NCI-H2196 treated with DMSO at 0.1 percent for 48 hours (cell line): ENCODE measurements at regions not wholly inside any gene's neighbourhood (a gene's known extent, or its start where the extent isn't known, plus 50 kb on each side); places are given as distances from the start of the nearest gene placed in this dataset.
"Not testable (repeated sequence)": the region's sequence is repeated elsewhere in the genome, so short reads cannot be mapped to it uniquely, and the experiment has no call there.

Experiments used
- DNase-seq: peaks from one replicate; lab custom pipeline; 2025; ENCODE audit not compliant: unreplicated experiment; lab: John Stamatoyannopoulos, UW

DNA sequence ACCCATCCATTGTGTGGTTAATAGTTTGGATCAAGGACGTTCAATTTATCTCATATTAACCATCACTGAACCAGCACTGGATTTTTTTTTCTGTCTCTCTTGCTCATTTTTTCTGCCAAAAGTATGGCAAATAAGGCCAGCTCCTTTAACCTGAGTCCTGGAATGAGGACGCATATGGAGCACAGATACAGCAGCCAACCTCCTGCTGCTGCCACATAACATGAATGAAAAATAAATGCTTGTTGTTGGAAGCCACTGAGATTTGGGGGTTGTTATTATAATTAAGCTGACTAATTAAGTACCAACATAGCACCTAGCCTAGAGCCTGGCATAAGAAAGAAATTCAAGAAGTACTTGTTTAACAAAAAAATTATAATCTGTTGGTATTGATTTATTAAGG is 335.3 kb upstream of the DUSP10 start:
- DNase-seq = no peak

DNA sequence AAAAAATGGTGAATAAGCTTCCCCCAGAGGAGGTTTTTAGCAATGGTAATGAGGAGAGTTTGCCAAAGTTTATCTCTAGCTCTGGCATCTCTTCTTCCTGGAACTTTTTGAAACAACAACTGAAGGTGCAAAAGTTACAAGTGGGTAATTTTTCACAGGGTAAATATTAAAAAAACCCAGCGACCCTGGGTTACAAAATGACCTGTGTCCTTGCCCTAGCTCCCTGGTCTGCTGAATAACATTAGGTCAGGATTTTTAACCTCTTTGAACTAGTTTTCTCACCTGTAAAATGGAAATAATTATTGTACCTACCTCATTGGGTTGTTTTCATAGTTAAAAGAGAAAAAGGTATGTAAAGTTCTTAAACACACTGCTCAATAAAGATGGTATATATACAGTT is 332.4 kb upstream of the DUSP10 start:
- no peak for DNase-seq

DNA sequence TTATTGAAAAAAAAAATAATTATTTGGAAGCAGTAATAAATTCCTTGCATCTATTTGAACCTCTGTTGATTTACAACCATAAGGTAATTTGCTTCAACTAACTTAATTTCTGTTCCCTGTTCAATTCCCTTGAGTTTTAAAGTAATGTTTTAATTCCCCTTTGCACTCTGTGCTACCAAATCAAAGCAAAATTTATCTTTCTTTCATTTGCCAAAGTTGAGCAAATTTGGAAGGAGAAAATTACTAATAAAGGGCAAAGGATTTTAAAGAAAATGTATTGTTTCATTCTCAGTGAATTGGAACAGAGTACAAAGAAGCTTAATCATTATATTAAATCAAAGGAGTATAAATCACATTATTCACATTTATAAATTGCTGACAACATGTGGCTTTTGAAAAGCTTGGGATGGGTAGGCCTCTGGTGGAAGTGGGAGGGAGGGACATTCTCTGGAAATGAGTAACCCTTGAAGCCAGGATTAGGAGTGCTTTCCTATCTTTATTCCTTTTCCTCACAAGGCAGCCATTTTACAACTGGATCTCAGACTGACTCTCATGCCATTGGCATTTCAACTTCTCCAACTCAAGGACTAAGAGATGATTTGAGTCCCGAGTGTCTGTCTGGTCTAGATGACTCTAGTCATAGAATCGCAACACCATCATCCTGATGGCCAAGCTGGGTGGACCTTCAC is 331.6 kb upstream of the DUSP10 start:
- no peak for DNase-seq

DNA sequence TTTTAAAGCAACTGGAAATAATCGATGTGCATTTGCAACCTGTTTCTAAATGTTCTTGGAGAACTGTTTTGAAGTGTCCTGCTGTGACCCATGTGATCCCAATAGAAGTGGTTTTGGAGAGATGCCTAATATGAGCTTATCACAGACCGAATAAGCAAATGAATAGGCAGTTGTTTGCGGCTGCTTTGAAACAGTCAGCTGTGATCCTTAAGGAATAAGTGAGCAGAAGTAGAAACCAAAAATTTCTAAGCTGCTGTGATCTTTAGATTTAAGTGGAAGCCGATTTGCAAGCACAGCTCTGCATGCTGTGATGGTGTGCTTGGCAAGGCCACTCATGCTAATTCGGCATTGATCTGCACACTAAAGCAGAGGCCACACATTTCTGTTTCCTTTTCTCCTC is 329.5 kb upstream of the DUSP10 start:
- no peak for DNase-seq

DNA sequence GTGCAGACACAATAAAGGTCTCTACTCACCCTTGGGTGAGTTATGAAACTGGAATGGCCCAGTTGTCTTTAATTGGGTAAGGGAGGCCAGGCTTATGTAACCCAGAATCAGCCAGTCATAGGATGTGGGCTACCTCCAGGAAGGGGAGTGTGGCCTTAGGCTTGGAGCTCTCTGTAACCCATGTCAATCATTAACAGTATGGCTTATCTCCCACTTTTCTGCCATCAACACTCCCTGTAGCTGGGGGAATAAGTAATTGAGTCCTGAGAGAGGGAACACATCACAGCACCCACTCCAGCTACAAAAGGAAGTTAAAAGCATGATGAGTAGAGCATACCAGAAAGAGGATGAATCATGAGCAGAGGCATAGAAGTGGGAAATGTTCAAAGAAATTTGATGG is 327.0 kb upstream of the DUSP10 start:
- no peak for DNase-seq

DNA sequence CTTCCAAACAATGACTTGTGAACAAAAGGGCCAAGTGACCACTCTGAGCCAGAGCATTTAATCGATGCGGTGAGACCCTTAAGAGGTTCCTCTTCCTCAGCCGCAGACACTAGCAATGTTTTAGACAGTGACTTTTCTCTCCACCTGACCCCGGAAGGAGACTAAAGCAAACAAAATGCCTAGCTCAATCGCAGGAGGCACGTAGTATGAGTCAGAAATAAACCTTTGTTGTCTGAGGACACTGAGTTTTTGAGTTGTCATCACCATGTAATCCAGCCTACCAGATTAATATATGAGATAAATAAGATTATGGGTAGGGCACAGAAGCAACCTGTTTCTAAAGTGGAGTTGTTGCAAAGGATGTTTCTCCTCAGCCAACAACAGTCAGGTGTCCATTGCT is 326.2 kb upstream of the DUSP10 start:
- DNase-seq = no peak

DNA sequence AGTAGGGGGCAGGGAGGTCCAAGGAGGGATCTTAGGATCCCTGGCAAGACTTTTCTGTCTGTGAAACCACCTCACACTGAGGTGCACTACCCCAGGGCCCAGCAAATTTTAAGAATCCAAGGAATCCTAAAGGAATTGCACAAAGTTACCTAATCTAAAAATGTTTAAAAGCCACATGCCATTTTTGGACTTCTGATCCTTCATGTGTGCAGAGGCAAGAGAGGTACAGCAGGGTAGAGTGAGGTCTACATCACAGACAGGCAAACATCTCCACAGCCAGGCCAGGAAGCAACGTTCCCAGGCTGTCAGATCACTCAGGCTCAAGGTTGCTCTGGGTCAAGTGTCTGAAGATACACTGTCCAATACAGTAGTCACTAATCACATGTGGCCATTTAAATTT is 324.6 kb upstream of the DUSP10 start:
- no peak for DNase-seq

DNA sequence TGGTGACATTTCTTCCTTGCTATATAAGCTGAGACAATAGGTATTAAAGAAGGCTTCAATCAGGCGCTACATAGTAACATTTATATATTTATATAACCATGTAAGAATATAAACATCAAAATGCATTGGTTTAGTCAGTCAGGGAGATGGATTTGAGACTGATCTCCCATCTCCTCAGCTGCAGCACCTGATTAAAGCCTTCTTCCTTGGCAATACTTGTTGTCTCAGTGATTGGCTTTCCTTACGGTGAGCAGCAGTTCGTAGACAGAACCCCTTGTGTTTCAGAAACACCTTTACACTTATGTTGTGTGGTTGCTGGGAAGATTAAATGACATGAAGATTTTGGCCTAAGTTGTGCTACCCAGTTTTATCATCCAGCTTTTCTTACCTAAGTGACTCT is 323.3 kb upstream of the DUSP10 start:
- DNase-seq = no peak

DNA sequence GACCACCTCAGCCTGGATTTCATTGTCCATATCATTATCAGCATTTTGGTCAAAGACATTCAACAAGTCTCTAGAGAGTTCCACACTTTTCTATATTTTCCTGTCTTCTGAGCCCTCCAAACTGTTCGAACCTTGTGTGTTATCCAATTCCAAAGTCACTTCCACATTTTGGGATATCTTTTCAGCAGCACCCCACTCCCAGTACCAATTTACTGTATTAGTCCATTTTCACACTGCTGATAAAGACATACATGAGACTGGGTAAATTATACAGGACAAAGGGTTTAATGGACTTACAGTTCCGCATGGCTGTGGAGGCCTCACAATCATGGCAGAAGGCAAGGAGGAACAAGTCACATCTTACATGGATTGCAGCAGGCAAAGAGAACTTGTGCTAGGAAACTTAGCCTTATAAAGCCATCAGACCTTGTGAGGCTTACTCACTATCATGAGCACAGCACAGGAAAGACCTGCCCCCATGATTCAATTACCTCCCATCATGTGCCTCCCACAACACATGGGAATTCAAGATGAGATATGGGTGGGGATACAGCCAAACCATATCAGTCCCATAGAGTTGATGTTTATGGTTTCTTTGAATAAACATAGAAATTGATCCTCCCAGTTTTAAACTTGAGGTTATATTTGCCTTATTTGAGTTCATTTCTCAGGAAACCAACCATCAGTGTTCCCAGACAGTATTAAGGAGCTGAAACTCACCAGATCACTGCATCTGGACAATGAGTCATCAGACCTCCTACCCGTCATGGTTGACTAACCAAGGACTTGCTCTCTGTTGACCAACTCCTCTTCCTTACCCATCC is 322.7 kb upstream of the DUSP10 start:
- DNase-seq = no peak

DNA sequence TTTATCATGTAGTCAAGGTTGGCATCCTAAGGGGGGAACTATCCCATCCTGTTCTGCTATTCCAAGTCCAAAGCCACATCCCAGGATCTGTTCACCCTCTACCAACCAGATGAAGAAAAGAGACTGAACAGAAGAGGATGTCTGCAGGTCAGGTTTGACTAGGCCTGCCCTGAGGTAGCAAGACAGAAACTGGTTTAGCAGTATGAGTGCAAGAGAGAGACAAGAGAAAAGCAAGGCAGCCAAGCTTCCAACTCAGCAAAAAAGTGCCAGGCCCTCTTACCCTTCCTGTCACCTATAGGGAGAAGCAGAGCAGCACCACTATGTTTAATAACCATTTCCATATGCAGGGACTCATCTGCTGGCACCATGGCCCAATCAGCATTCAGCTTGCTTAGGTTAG is 320.8 kb upstream of the DUSP10 start:
- DNase-seq = no peak

DNA sequence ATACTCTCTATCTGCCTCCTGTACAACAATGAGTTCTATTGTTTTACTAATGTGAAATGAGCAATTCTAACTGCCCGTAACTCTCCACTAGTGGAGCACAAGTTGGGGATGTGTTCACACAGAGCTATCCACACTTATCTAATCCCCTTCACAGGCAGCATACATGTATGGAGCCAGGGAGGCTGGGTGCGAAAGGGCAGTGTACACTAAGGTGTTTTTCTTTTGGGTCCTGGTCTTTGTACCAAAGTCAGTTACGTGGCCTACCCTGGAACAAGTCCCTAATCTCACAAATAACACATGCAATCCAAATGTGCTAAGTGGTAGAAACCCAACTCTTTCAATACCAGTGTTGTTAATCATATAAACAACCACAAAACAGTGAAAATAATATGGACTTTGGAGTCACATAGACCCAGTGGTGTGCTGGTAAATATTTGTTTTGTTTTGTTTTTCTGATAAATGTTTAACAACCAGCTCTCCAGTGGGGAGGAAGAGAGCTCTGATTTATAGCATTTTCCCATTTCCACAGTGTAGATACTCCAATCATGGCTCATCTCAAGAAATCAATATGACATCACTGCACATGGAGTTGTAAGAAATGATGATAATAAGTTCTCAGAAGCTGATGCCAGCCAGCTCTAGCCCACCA is 319.9 kb upstream of the DUSP10 start:
- DNase-seq = no peak

DNA sequence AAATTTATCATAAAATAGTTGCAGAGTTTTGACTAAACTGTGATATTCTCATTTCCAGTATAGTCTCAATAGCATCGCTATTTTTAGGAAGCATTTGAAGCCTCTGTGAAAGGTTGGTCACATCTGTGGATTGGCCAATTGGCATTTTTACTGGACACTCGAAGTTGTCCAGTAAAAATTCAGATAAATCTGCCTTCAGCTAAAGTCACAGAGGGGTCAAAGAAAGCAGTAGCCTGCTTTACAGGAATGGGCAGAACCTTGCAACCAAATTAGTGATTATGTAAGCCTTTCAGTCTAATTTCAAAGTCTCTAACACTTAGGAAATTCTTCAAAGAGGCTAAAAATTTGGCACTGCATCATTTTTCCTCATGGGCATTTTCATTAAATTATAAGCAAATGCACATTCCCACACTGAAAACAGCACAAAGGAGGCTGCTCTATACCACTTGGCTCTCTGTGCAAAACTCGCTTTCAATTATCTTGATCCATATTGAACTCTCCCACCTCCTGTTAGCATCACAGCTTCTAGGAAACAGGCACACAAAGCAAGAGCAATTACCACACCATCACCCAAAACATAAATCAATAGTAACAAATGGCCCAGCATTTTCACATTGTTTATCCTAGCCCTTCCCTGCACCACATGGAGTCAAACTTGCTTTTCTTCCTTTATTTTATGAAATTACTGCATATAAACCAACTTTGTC is 318.5 kb upstream of the DUSP10 start:
- no peak for DNase-seq

DNA sequence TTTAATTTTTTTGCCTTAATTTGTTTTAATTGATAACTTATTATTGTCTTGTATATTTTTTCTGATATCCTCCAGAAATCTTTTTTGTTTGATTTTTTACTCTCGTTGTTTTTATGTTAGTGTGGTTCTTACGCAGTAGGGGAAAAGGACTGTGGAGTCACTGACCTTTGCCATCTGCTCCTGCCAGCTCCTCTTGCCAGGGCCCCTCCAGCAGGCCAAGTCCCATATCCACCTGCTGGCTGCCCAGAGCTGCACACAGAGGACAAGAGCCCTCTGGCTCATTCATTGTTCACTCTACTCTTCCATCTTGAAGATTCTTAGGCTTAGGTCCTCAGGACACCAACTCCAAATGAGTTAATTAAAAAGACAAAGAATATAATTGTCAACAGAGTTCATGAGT is 316.4 kb upstream of the DUSP10 start:
- DNase-seq = no peak

DNA sequence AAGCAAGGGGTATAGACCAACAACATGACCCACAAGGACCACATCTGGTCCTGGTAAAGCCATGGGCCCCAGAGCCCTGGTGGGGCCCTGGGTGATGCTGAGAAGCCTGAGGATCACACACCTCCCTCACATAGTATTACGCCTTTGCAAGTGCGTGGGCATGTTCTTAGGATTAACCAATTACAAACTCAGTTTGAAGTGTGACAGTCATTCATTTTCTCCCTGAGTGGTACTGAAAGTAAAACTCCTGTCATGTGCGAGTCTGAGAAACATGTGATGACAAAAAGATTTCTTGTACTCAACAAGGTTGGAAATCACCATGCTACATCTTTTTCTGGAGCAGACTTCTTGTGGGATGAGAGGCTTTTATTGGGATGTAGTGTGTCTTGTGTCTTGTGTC is 315.3 kb upstream of the DUSP10 start:
- DNase-seq = no peak

DNA sequence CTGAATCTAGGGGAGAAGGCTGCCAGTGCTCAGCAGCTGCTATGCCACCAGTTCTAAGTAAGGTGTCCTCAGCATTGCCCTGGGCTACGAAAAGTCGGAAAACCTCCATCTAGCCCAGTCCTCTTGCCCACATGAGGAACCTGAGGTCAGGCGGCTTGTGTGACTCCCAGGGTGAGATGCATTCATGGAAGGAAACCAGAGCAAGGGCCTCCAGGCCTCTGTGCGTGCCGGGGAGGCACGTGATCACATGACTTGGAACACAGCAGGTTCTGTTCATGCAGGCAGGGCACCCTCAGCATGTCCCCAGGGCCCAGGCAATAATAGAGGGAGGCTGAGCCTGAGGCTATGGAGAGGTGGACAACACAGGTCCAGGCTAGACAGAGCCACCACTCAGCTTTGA is 312.5 kb upstream of the DUSP10 start:
- DNase-seq = no peak

DNA sequence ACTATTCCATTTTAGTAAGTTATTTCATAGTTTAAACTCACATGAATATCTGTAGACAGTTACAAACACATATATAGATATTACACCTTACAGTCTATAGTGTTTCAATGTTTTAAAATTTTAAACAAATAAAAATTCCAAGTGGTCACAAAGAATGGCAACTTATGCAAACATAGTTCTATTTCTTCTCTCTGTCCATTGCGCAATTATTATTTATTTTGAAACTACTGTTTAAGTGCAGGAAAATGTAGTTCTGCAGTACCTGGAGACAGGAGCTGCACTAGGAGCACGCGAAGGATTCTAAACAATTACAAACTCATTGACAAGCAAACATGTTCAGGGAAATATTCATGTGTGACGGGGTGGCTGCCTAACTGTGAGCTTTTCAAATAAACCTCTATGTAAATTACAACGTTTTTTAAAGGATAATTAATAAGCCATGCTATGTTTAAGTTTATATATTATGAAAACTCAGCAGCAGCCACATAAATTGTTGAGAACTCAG is 312.0 kb upstream of the DUSP10 start:
- no peak for DNase-seq

DNA sequence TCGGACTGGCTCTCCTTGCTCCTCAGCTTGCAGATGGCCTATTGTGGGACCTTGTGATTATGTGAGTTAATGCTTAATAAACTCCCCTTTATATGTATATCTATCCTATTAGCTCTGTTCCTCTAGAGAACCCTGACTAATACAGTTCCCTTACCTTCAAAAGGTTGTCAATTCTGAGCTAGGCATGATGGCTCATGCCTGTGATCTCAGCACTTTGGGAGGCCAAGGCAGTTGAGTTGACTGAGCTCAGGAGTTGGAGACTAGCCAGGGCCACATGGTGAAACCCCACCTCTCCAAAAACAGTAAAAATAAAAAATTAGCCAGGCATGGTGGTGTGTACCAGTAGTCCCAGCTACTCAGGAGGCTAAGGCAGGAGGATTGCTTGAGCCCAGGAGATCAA is 309.4 kb upstream of the DUSP10 start:
- DNase-seq = not testable (repeated sequence)

DNA sequence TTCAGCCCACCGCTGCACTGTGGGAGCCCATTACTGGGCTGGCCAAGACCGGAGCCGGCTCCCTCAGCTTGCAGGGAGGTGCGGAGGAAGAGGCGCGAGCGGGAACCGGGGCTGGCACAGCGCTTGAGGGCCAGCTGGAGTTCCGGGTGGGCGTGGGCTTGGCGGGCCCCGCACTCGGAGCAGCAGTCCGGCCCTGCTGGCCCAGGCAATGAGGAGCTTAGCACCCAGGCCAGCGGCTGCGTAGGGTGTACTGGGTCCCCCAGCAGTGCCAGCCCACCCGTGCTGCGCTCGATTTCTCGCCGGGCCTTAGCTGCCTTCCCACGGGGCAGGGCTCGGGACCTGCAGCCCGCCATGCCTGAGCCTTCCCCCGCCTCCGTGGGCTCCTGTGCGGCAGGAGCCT is 307.8 kb upstream of the DUSP10 start:
- DNase-seq = not testable (repeated sequence)

DNA sequence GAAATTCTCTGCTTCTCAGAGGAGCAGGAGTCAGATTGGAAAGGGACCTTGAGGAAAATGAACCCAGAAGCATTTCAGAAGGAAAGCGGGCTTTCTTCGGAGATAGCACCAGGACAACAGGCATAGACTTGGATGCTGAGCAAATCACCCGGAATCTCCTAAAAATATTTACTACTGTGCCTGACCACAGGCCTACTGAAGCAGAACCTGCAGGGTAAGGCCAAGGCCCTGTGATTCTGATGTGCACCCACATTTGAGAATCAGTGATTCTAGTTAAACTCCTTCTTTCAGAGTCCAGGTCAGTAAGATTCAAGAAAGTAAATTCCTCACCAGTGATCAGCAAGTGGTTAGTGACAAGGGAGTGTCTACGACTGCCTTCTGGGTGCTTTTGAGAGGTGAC is 307.3 kb upstream of the DUSP10 start:
- DNase-seq = no peak

DNA sequence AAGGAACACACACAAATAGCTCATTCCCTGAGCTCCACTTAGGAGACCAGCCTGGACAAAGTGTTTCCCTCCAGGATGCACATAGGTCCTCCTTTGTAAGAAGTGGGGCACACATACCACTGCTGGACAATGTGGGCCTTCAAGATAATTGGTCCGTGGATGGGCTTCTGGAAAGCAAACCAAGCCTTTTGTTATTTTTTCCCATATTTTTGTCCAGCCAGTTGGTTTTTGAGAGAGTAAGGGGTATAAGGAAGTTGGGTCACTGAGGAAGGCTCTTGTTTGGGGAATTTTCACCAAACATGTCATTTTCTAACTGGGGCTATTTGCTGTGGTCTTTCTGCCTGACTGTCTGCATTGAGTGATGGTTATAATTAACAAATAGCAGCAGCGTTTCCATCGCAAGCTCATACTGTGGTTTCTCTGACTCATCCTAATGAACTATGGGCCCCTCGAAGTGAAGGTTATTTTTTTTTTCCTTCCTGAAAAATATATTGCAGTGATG is 306.3 kb upstream of the DUSP10 start:
- no peak for DNase-seq

DNA sequence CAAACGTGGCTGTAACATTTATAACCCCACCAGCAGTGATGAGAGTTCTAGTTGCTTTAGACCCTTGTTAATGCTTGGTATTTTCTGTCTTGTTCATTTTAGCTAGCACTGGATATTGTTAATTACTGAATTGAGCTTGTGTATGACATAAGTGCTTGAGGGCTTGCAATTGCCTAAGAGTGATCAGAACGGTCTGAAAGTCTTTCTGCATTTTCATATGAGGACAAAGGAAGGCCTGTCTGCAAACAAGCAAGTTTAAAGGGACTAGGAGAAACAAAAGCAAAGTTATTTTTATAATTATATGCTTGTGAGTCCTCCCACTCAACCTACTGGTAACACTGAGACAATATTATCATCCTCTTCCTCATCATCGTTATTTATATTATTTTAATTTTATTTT is 305.5 kb upstream of the DUSP10 start:
- no peak for DNase-seq
